Vagina (tissue), 2 donors: ENCODE measurements at regions not wholly inside any gene's neighbourhood (a gene's known extent, or its start where the extent isn't known, plus 50 kb on each side); places are given as distances from the start of the nearest gene placed in this dataset.

Experiments
- POLR2A ChIP-seq, 2 donors: fragments of 450-650 bp; IDR thresholded peaks; one replicate each; pipeline ENCODE4 v1.6.1; 2017; ENCODE audit warnings: antibody characterized with exemption in 2 of 2, mild to moderate bottlenecking in 2 of 2, moderate library complexity in 2 of 2
- POLR2AphosphoS5 ChIP-seq, 2 donors: sonication (generic); formaldehyde crosslinking; IDR thresholded peaks; one replicate each; pipeline ENCODE4 v1.9.0; 2017; ENCODE audit warnings: antibody characterized with exemption in 2 of 2, mild to moderate bottlenecking in 2 of 2, low read depth in 1 of 2; ENCODE audit not compliant: insufficient read depth in 1 of 2
- TF ChIP-seq, protein P1 (sequence below), 3 experiments: fragments of 450-650 bp in 2 of 3; fragments of 200-600 bp in 1 of 3; sonication (generic) in 1 of 3; IDR thresholded peaks; one replicate each; pipeline ENCODE4 v1.5.1; 2017 to 2019; ENCODE audit warnings: antibody characterized with exemption in 3 of 3, mild to moderate bottlenecking in 2 of 3, moderate library complexity in 2 of 3

GRCh38 chr5:152938630-152939029 lies 533.6 kb upstream of the NMUR2 start:
- TF ChIP-seq, protein P1, sequence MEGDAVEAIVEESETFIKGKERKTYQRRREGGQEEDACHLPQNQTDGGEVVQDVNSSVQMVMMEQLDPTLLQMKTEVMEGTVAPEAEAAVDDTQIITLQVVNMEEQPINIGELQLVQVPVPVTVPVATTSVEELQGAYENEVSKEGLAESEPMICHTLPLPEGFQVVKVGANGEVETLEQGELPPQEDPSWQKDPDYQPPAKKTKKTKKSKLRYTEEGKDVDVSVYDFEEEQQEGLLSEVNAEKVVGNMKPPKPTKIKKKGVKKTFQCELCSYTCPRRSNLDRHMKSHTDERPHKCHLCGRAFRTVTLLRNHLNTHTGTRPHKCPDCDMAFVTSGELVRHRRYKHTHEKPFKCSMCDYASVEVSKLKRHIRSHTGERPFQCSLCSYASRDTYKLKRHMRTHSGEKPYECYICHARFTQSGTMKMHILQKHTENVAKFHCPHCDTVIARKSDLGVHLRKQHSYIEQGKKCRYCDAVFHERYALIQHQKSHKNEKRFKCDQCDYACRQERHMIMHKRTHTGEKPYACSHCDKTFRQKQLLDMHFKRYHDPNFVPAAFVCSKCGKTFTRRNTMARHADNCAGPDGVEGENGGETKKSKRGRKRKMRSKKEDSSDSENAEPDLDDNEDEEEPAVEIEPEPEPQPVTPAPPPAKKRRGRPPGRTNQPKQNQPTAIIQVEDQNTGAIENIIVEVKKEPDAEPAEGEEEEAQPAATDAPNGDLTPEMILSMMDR (IDR thresholded peaks at IDR 0.05), result no peak
- TF ChIP-seq POLR2AphosphoS5 (IDR thresholded peaks at IDR 0.05; ENCODE audit: insufficient read depth in 1 of 2, low read depth in 1 of 2) (no peak), POLR2A (IDR thresholded peaks at IDR 0.05) (no peak)
